ENCODE measurements at regions not wholly inside any gene's neighbourhood (a gene's known extent, or its start where the extent isn't known, plus 50 kb on each side); places are given as distances from the start of the nearest gene placed in this dataset.
A peak's percentile ranks its signal among the peaks of the same experiment; 100 is the strongest.

GRCh38 chr9:134565316-134565915 is 76.2 kb upstream of the COL5A1 start:
- Histone ChIP-seq H3K9ac (ENCODE audit: low read length) (no peak overlapping the region), H4K91ac (ENCODE audit: low read length) (peak overlapping the region; percentile 21), H4K8ac (ENCODE audit: low read length) (no peak overlapping the region), H3K4me3 (ENCODE audit: insufficient read depth in 1 of 2, low read depth in 1 of 2, low read length in 2 of 2) (no peak overlapping the region), H2AFZ (ENCODE audit: low read depth, low read length) (no peak overlapping the region), H3K4ac (ENCODE audit: low read depth in 1 of 2, low read length in 2 of 2) (peak overlapping the region in 1 of 2 experiments; percentile 28), H2BK5ac (ENCODE audit: low read depth, low read length, poor library complexity, severe bottlenecking) (no peak overlapping the region), H3K4me1 (ENCODE audit: control insufficient read depth, insufficient read depth, low read depth, low read length) (peaks cover 9% of the 10 kb centered on the region), H3K9me3 (ENCODE audit: control insufficient read depth, low read length) (peaks cover 13% of the 10 kb centered on the region), H3K14ac (ENCODE audit: low read length in 2 of 2) (no peak overlapping the region), H2AK5ac (ENCODE audit: low read length, severe bottlenecking) (peak overlapping the region; percentile 41), H2BK120ac (ENCODE audit: low read depth, low read length) (no peak overlapping the region), H3K27me3 (ENCODE audit: control insufficient read depth in 1 of 2, insufficient read depth in 1 of 2, low read length in 2 of 2) (peaks cover 0 to 14% of the 10 kb centered on the region in 2 experiments), H3K36me3 (ENCODE audit: control insufficient read depth in 1 of 2, insufficient read depth in 2 of 2, low read depth in 1 of 2, low read length in 2 of 2) (no peaks in the 10 kb centered on the region), H2BK15ac (ENCODE audit: low read depth, poor library complexity, severe bottlenecking) (no peak overlapping the region), H3K23ac (ENCODE audit: low read length in 2 of 2) (no peak overlapping the region), H3K18ac (ENCODE audit: low read depth in 1 of 2, low read length in 2 of 2) (peak overlapping the region in 1 of 2 experiments; percentile 72), H2BK12ac (ENCODE audit: low read length in 2 of 2) (peak overlapping the region in 1 of 2 experiments; percentile 43), H3K79me1 (replicated peaks; ENCODE audit: low read length, poor library complexity, severe bottlenecking) (no peaks in the 10 kb centered on the region), H3K27ac (ENCODE audit: low read length, poor library complexity, severe bottlenecking) (no peak overlapping the region), H3K4me2 (ENCODE audit: low read length, poor library complexity, severe bottlenecking) (no peak overlapping the region)
- DNase-seq, result no peak
- 100% methylated on average over 9 of the region's 14 CpGs for WGBS

DNA sequence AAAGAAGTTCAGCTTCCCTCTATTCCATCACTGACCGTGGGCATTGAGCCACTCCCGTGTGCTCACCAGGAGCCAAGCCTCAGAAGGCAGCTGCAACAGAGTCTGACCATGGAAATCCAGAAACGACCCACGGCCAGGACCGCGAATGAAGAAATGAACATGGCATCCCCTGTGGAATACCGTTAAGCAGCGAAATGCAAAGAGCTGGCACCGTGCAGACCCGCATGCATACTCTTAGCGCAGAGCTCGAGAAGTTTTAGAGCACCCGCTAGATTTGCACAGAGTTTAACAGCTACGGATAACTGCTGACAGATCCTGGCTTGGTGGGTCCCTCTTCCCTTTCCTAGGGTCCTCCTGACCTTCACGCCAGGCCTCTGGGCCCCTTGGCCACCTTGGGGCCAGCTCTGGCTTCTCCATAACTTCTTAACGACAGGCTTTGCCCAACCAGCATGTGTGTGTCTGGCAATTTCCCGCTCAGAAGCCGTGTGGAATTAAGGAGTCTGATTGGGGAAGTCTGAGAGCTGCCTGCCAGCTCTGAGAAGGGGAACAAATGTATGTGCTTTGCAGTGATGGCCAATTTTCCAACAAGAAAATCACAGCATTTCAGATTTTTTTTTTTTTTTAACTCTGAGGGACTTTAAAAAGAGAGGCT is 75.3 kb upstream of the COL5A1 start:
- Histone ChIP-seq H3K79me1 (replicated peaks; ENCODE audit: low read length, poor library complexity, severe bottlenecking) (no peaks in the 10 kb centered on the region), H3K14ac (ENCODE audit: low read length in 2 of 2) (no peak overlapping the region), H4K8ac (ENCODE audit: low read length) (no peak overlapping the region), H3K4me3 (ENCODE audit: insufficient read depth in 1 of 2, low read depth in 1 of 2, low read length in 2 of 2) (no peak overlapping the region), H3K36me3 (ENCODE audit: control insufficient read depth in 1 of 2, insufficient read depth in 2 of 2, low read depth in 1 of 2, low read length in 2 of 2) (no peaks in the 10 kb centered on the region), H2BK12ac (ENCODE audit: low read length in 2 of 2) (no peak overlapping the region), H4K91ac (ENCODE audit: low read length) (no peak overlapping the region), H3K27ac (ENCODE audit: low read length, poor library complexity, severe bottlenecking) (no peak overlapping the region), H3K4me2 (ENCODE audit: low read length, poor library complexity, severe bottlenecking) (no peak overlapping the region), H2AFZ (ENCODE audit: low read depth, low read length) (no peak overlapping the region), H3K27me3 (ENCODE audit: control insufficient read depth in 1 of 2, insufficient read depth in 1 of 2, low read length in 2 of 2) (peaks cover 0 to 14% of the 10 kb centered on the region in 2 experiments), H2BK5ac (ENCODE audit: low read depth, low read length, poor library complexity, severe bottlenecking) (no peak overlapping the region), H2BK120ac (ENCODE audit: low read depth, low read length) (no peak overlapping the region), H3K4ac (ENCODE audit: low read depth in 1 of 2, low read length in 2 of 2) (no peak overlapping the region), H3K9me3 (ENCODE audit: control insufficient read depth, low read length) (peaks cover 13% of the 10 kb centered on the region), H3K18ac (ENCODE audit: low read depth in 1 of 2, low read length in 2 of 2) (no peak overlapping the region), H3K9ac (ENCODE audit: low read length) (no peak overlapping the region), H3K4me1 (ENCODE audit: control insufficient read depth, insufficient read depth, low read depth, low read length) (peaks cover 11% of the 10 kb centered on the region), H2BK15ac (ENCODE audit: low read depth, poor library complexity, severe bottlenecking) (no peak overlapping the region), H2AK5ac (ENCODE audit: low read length, severe bottlenecking) (peak overlapping the region; percentile 6), H3K23ac (ENCODE audit: low read length in 2 of 2) (no peak overlapping the region)
- WGBS, result 91% methylated on average over 17 of the region's 18 CpGs
- no peak for DNase-seq

- H2AK5ac ChIP-seq (ENCODE audit: low read length, severe bottlenecking), result no peak overlapping the region
- H3K4me3 ChIP-seq (ENCODE audit: insufficient read depth in 1 of 2, low read depth in 1 of 2, low read length in 2 of 2), result no peak overlapping the region
- no peak overlapping the region for H2BK5ac ChIP-seq (ENCODE audit: low read depth, low read length, poor library complexity, severe bottlenecking)
- H3K27ac ChIP-seq (ENCODE audit: low read length, poor library complexity, severe bottlenecking), result no peak overlapping the region
- no peak overlapping the region for H2BK15ac ChIP-seq (ENCODE audit: low read depth, poor library complexity, severe bottlenecking)
- H2AFZ ChIP-seq (ENCODE audit: low read depth, low read length), result no peak overlapping the region
- H3K23ac ChIP-seq (ENCODE audit: low read length in 2 of 2), result no peak overlapping the region
- no peak overlapping the region for H2BK12ac ChIP-seq (ENCODE audit: low read length in 2 of 2)
- no peaks in the 10 kb centered on the region for H3K36me3 ChIP-seq (ENCODE audit: control insufficient read depth in 1 of 2, insufficient read depth in 2 of 2, low read depth in 1 of 2, low read length in 2 of 2)
- no peak overlapping the region for H3K14ac ChIP-seq (ENCODE audit: low read length in 2 of 2)
- H2BK120ac ChIP-seq (ENCODE audit: low read depth, low read length), result no peak overlapping the region
- no peak overlapping the region for H3K9ac ChIP-seq (ENCODE audit: low read length)
- H3K4me2 ChIP-seq (ENCODE audit: low read length, poor library complexity, severe bottlenecking), result no peak overlapping the region
- peaks cover 11% of the 10 kb centered on the region for H3K4me1 ChIP-seq (ENCODE audit: control insufficient read depth, insufficient read depth, low read depth, low read length)
- H4K91ac ChIP-seq (ENCODE audit: low read length), result no peak overlapping the region
- no peak overlapping the region for H4K8ac ChIP-seq (ENCODE audit: low read length)
- 100% methylated on average over 5 of the region's 5 CpGs for WGBS
- no peak overlapping the region for H3K4ac ChIP-seq (ENCODE audit: low read depth in 1 of 2, low read length in 2 of 2)
- no peak overlapping the region for H3K18ac ChIP-seq (ENCODE audit: low read depth in 1 of 2, low read length in 2 of 2)
- DNase-seq, result no peak
- no peaks in the 10 kb centered on the region for H3K79me1 ChIP-seq (replicated peaks; ENCODE audit: low read length, poor library complexity, severe bottlenecking)
- H3K9me3 ChIP-seq (ENCODE audit: control insufficient read depth, low read length), result peaks cover 13% of the 10 kb centered on the region
- H3K27me3 ChIP-seq (ENCODE audit: control insufficient read depth in 1 of 2, insufficient read depth in 1 of 2, low read length in 2 of 2), result peaks cover 0 to 9% of the 10 kb centered on the region in 2 experiments
These were observed 74.7 kb upstream of the COL5A1 start for GRCh38 chr9:134566936-134567335.

DNA sequence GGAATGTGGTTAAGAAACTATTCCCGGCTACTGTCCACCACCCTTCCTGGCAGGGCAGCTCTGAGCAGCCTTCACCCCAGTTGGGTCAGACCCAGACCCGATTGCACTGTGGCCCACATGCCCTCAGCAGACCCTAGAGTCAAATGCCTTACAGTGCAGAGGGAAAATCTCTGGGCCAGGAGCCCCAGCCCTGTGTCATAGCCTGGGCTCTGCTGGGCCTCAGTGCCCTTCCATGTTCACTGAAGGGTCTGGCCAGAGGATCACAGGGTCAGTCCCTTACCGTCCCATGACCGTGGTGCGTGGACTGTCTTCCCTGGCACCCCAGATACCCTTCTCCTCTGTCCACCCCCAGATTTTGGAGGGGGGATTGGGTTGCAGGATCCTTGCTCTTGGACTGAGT is 73.5 kb upstream of the COL5A1 start:
- H2BK12ac ChIP-seq (ENCODE audit: low read length in 2 of 2), result peak overlapping the region in 1 of 2 experiments; percentile 45
- H3K14ac ChIP-seq (ENCODE audit: low read length in 2 of 2), result peak overlapping the region in 1 of 2 experiments; percentile 9
- H3K9me3 ChIP-seq (ENCODE audit: control insufficient read depth, low read length), result peaks cover 13% of the 10 kb centered on the region
- H3K18ac ChIP-seq (ENCODE audit: low read depth in 1 of 2, low read length in 2 of 2), result no peak overlapping the region
- H3K4ac ChIP-seq (ENCODE audit: low read depth in 1 of 2, low read length in 2 of 2), result peak overlapping the region in 1 of 2 experiments; percentile 4
- H2AK5ac ChIP-seq (ENCODE audit: low read length, severe bottlenecking), result no peak overlapping the region
- H3K9ac ChIP-seq (ENCODE audit: low read length), result no peak overlapping the region
- no peak overlapping the region for H2BK15ac ChIP-seq (ENCODE audit: low read depth, poor library complexity, severe bottlenecking)
- no peak overlapping the region for H2BK120ac ChIP-seq (ENCODE audit: low read depth, low read length)
- no peak overlapping the region for H2BK5ac ChIP-seq (ENCODE audit: low read depth, low read length, poor library complexity, severe bottlenecking)
- H3K36me3 ChIP-seq (ENCODE audit: control insufficient read depth in 1 of 2, insufficient read depth in 2 of 2, low read depth in 1 of 2, low read length in 2 of 2), result no peaks in the 10 kb centered on the region
- H2AFZ ChIP-seq (ENCODE audit: low read depth, low read length), result no peak overlapping the region
- H3K4me1 ChIP-seq (ENCODE audit: control insufficient read depth, insufficient read depth, low read depth, low read length), result peaks cover 11% of the 10 kb centered on the region
- no peak overlapping the region for H3K4me3 ChIP-seq (ENCODE audit: insufficient read depth in 1 of 2, low read depth in 1 of 2, low read length in 2 of 2)
- H4K91ac ChIP-seq (ENCODE audit: low read length), result peak overlapping the region; percentile 5
- H3K23ac ChIP-seq (ENCODE audit: low read length in 2 of 2), result no peak overlapping the region
- H3K27me3 ChIP-seq (ENCODE audit: control insufficient read depth in 1 of 2, insufficient read depth in 1 of 2, low read length in 2 of 2), result no peaks in the 10 kb centered on the region
- 85% methylated on average over 3 of the region's 5 CpGs for WGBS
- no peak overlapping the region for H3K4me2 ChIP-seq (ENCODE audit: low read length, poor library complexity, severe bottlenecking)
- no peak for DNase-seq
- H3K27ac ChIP-seq (ENCODE audit: low read length, poor library complexity, severe bottlenecking), result no peak overlapping the region
- no peak overlapping the region for H4K8ac ChIP-seq (ENCODE audit: low read length)
- no peaks in the 10 kb centered on the region for H3K79me1 ChIP-seq (replicated peaks; ENCODE audit: low read length, poor library complexity, severe bottlenecking)
